ENCODE measurements at regions not wholly inside any gene's neighbourhood (a gene's known extent, or its start where the extent isn't known, plus 50 kb on each side); places are given as distances from the start of the nearest gene placed in this dataset.

GRCh38 chr9:87278971-87279733, 218.5 kb upstream of the DAPK1 start:
- DNase-seq (ENCODE audit: low read depth in 2 of 2): no peak

GRCh38 chr9:87280421-87280820, 217.2 kb upstream of the DAPK1 start:
- no peak for DNase-seq (ENCODE audit: low read depth in 2 of 2)

GRCh38 chr9:87282538-87282937, 215.1 kb upstream of the DAPK1 start:
- no peak for DNase-seq (ENCODE audit: low read depth in 2 of 2)

GRCh38 chr9:87283585-87283984, 214.1 kb upstream of the DAPK1 start:
- DNase-seq (ENCODE audit: low read depth in 2 of 2): no peak

GRCh38 chr9:87285183-87285850, 212.3 kb upstream of the DAPK1 start:
- DNase-seq (ENCODE audit: low read depth in 2 of 2): peak; percentile 93 to 99

- DNase-seq (ENCODE audit: low read depth in 2 of 2): no peak
Measured at GRCh38 chr9:87286506-87286905, 211.2 kb upstream of the DAPK1 start.

- DNase-seq (ENCODE audit: low read depth in 2 of 2): no peak
Measured at GRCh38 chr9:87290241-87291052, 207.2 kb upstream of the DAPK1 start.

- DNase-seq (ENCODE audit: low read depth in 2 of 2): no peak
Measured at GRCh38 chr9:87292449-87293191, 205.0 kb upstream of the DAPK1 start.

GRCh38 chr9:87294126-87294525, 203.5 kb upstream of the DAPK1 start:
- no peak for DNase-seq (ENCODE audit: low read depth in 2 of 2)

GRCh38 chr9:87300915-87301314, 196.8 kb upstream of the DAPK1 start:
- DNase-seq (ENCODE audit: low read depth in 2 of 2): no peak

- no peak for DNase-seq (ENCODE audit: low read depth in 2 of 2)
Measured at GRCh38 chr9:87301371-87301770, 196.3 kb upstream of the DAPK1 start.

- no peak for DNase-seq (ENCODE audit: low read depth in 2 of 2)
Measured at GRCh38 chr9:87305151-87305550, 192.5 kb upstream of the DAPK1 start.

GRCh38 chr9:87306006-87306405, 191.7 kb upstream of the DAPK1 start:
- no peak for DNase-seq (ENCODE audit: low read depth in 2 of 2)

GRCh38 chr9:87307848-87308247, 189.8 kb upstream of the DAPK1 start:
- DNase-seq (ENCODE audit: low read depth in 2 of 2): no peak

- DNase-seq (ENCODE audit: low read depth in 2 of 2): no peak
Measured at GRCh38 chr9:87309236-87309635, 188.4 kb upstream of the DAPK1 start.

- no peak for DNase-seq (ENCODE audit: low read depth in 2 of 2)
Measured at GRCh38 chr9:87310827-87311523, 186.7 kb upstream of the DAPK1 start.

- DNase-seq (ENCODE audit: low read depth in 2 of 2): no peak
Measured at GRCh38 chr9:87319656-87320055, 178.0 kb upstream of the DAPK1 start.

- DNase-seq (ENCODE audit: low read depth in 2 of 2): no peak
Measured at GRCh38 chr9:87320146-87320884, 177.4 kb upstream of the DAPK1 start.

- DNase-seq (ENCODE audit: low read depth in 2 of 2): no peak
Measured at GRCh38 chr9:87322840-87323635, 174.6 kb upstream of the DAPK1 start.

- no peak for DNase-seq (ENCODE audit: low read depth in 2 of 2)
Measured at GRCh38 chr9:87323928-87324327, 173.7 kb upstream of the DAPK1 start.

All from dermis microvascular lymphatic vessel endothelial cell (primary cell).